ENCODE measurements at regions not wholly inside any gene's neighbourhood (a gene's known extent, or its start where the extent isn't known, plus 50 kb on each side); places are given as distances from the start of the nearest gene placed in this dataset.

DNA sequence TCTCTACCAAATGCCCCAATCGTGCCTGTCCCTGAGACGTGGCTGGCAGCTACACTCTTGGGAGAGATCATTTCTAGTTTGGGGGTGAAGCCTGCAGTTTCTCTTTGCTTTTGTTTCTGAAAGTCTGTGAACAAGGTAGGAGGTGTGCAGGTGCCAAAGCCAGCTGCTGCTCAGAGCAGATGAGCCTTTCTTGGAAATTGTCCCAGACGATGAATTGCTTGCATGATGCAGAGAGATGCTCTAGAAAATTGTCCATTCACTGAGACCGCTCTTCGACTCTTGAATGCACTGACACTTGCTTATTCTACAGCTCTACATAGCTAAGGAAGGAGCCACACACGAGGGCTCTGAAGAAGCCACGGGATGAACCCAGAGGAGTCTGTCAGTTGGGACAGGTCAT lies 225.6 kb upstream of the E2F8 start:
- H4K8ac ChIP-seq (ENCODE audit: low read depth, low read length) = no peak overlapping the region
- H3K14ac ChIP-seq (ENCODE audit: low read length) = no peak overlapping the region
- no CpG with 5 or more reads among the region's 7 CpGs for WGBS, 2 donors (ENCODE audit: extremely low coverage in 2 of 2, insufficient read length in 2 of 2, insufficient replicate concordance in 1 of 2)
- H3K23ac ChIP-seq (ENCODE audit: low read depth, low read length, poor library complexity) = no peak overlapping the region
- no peak overlapping the region for H2BK15ac ChIP-seq (ENCODE audit: low read length)
- H4K91ac ChIP-seq (ENCODE audit: low read depth, low read length, poor library complexity) = no peak overlapping the region
- no peak overlapping the region for H2BK120ac ChIP-seq (ENCODE audit: low read depth, low read length)
- peaks cover 2 to 3% of the 10 kb centered on the region in 2 donors for H3K4me1 ChIP-seq (ENCODE audit: control insufficient read depth in 2 of 2, insufficient read depth in 1 of 2, low read depth in 1 of 2, low read length in 2 of 2)
- H3K36me3 ChIP-seq (replicated peaks in 1 of 2; ENCODE audit: control insufficient read depth in 2 of 2, insufficient read depth in 2 of 2, low read length in 2 of 2) = no peaks in the 10 kb centered on the region
- no peaks in the 10 kb centered on the region for H3K9me3 ChIP-seq (replicated peaks in 1 of 2; ENCODE audit: control insufficient read depth in 2 of 2, insufficient read depth in 1 of 2, low read depth in 1 of 2, low read length in 2 of 2)
- no peak overlapping the region for H3K4me3 ChIP-seq (ENCODE audit: low read length in 2 of 2)
- H3K27me3 ChIP-seq (ENCODE audit: control insufficient read depth in 3 of 3, insufficient read depth in 3 of 3, low read depth in 1 of 3, low read length in 3 of 3) = no peaks in the 10 kb centered on the region
- H3K4me2 ChIP-seq (ENCODE audit: insufficient read depth, low read length, poor library complexity, severe bottlenecking) = no peak overlapping the region
- H3K4ac ChIP-seq (ENCODE audit: low read length) = no peak overlapping the region
- no peak overlapping the region for H3K27ac ChIP-seq (replicated peaks; ENCODE audit: low read length)
- H2BK5ac ChIP-seq (ENCODE audit: low read length) = no peak overlapping the region
- no peak overlapping the region for H2AFZ ChIP-seq (ENCODE audit: low read length)
- no peaks in the 10 kb centered on the region for H3K79me1 ChIP-seq (ENCODE audit: low read depth, low read length)
- no peak overlapping the region for H2AK5ac ChIP-seq (ENCODE audit: low read depth, low read length)
- no peak for DNase-seq (ENCODE audit: low spot score)
- no peak overlapping the region for H3K9ac ChIP-seq (ENCODE audit: low read depth, low read length, poor library complexity)
- no peak overlapping the region for H3K18ac ChIP-seq (ENCODE audit: low read length)
- no peak overlapping the region for H2BK12ac ChIP-seq (ENCODE audit: low read length)

GRCh38 chr11:19463976-19464375 lies 223.2 kb upstream of the E2F8 start:
- H3K4ac ChIP-seq (ENCODE audit: low read length) = no peak overlapping the region
- peaks cover 2 to 5% of the 10 kb centered on the region in 2 donors for H3K4me1 ChIP-seq (ENCODE audit: control insufficient read depth in 2 of 2, insufficient read depth in 1 of 2, low read depth in 1 of 2, low read length in 2 of 2)
- H3K9ac ChIP-seq (ENCODE audit: low read depth, low read length, poor library complexity) = no peak overlapping the region
- H2BK120ac ChIP-seq (ENCODE audit: low read depth, low read length) = no peak overlapping the region
- no peak overlapping the region for H3K14ac ChIP-seq (ENCODE audit: low read length)
- H3K4me2 ChIP-seq (ENCODE audit: insufficient read depth, low read length, poor library complexity, severe bottlenecking) = no peak overlapping the region
- DNase-seq (ENCODE audit: low spot score) = no peak
- H4K91ac ChIP-seq (ENCODE audit: low read depth, low read length, poor library complexity) = no peak overlapping the region
- no peak overlapping the region for H3K23ac ChIP-seq (ENCODE audit: low read depth, low read length, poor library complexity)
- H2AK5ac ChIP-seq (ENCODE audit: low read depth, low read length) = no peak overlapping the region
- H2BK5ac ChIP-seq (ENCODE audit: low read length) = no peak overlapping the region
- no peak overlapping the region for H2BK12ac ChIP-seq (ENCODE audit: low read length)
- H3K4me3 ChIP-seq (ENCODE audit: low read length in 2 of 2) = no peak overlapping the region
- H3K27me3 ChIP-seq (ENCODE audit: control insufficient read depth in 3 of 3, insufficient read depth in 3 of 3, low read depth in 1 of 3, low read length in 3 of 3) = no peaks in the 10 kb centered on the region
- no CpG with 5 or more reads among the region's 7 CpGs for WGBS, 2 donors (ENCODE audit: extremely low coverage in 2 of 2, insufficient read length in 2 of 2, insufficient replicate concordance in 1 of 2)
- H4K8ac ChIP-seq (ENCODE audit: low read depth, low read length) = no peak overlapping the region
- H2BK15ac ChIP-seq (ENCODE audit: low read length) = no peak overlapping the region
- no peaks in the 10 kb centered on the region for H3K36me3 ChIP-seq (replicated peaks in 1 of 2; ENCODE audit: control insufficient read depth in 2 of 2, insufficient read depth in 2 of 2, low read length in 2 of 2)
- H2AFZ ChIP-seq (ENCODE audit: low read length) = peak overlapping the region; percentile 17
- no peaks in the 10 kb centered on the region for H3K9me3 ChIP-seq (replicated peaks in 1 of 2; ENCODE audit: control insufficient read depth in 2 of 2, insufficient read depth in 1 of 2, low read depth in 1 of 2, low read length in 2 of 2)
- no peak overlapping the region for H3K18ac ChIP-seq (ENCODE audit: low read length)
- no peak overlapping the region for H3K27ac ChIP-seq (replicated peaks; ENCODE audit: low read length)
- no peaks in the 10 kb centered on the region for H3K79me1 ChIP-seq (ENCODE audit: low read depth, low read length)

GRCh38 chr11:19460718-19461405 lies 220.1 kb upstream of the E2F8 start:
- Histone ChIP-seq H2BK120ac (ENCODE audit: low read depth, low read length) (no peak overlapping the region), H3K4me2 (ENCODE audit: insufficient read depth, low read length, poor library complexity, severe bottlenecking) (no peak overlapping the region), H2BK15ac (ENCODE audit: low read length) (no peak overlapping the region), H3K27ac (replicated peaks; ENCODE audit: low read length) (no peak overlapping the region), H4K91ac (ENCODE audit: low read depth, low read length, poor library complexity) (no peak overlapping the region), H3K79me1 (ENCODE audit: low read depth, low read length) (no peaks in the 10 kb centered on the region), H3K4me1 (ENCODE audit: control insufficient read depth in 2 of 2, insufficient read depth in 1 of 2, low read depth in 1 of 2, low read length in 2 of 2) (peaks cover 10 to 27% of the 10 kb centered on the region in 2 donors), H3K9ac (ENCODE audit: low read depth, low read length, poor library complexity) (no peak overlapping the region), H4K8ac (ENCODE audit: low read depth, low read length) (no peak overlapping the region), H3K4me3 (ENCODE audit: low read length in 2 of 2) (no peak overlapping the region), H3K23ac (ENCODE audit: low read depth, low read length, poor library complexity) (no peak overlapping the region), H3K4ac (ENCODE audit: low read length) (no peak overlapping the region), H3K27me3 (ENCODE audit: control insufficient read depth in 3 of 3, insufficient read depth in 3 of 3, low read depth in 1 of 3, low read length in 3 of 3) (no peaks in the 10 kb centered on the region), H3K36me3 (replicated peaks in 1 of 2; ENCODE audit: control insufficient read depth in 2 of 2, insufficient read depth in 2 of 2, low read length in 2 of 2) (no peaks in the 10 kb centered on the region), H2AK5ac (ENCODE audit: low read depth, low read length) (no peak overlapping the region), H2AFZ (ENCODE audit: low read length) (no peak overlapping the region), H3K18ac (ENCODE audit: low read length) (no peak overlapping the region), H2BK5ac (ENCODE audit: low read length) (no peak overlapping the region), H2BK12ac (ENCODE audit: low read length) (no peak overlapping the region), H3K9me3 (replicated peaks in 1 of 2; ENCODE audit: control insufficient read depth in 2 of 2, insufficient read depth in 1 of 2, low read depth in 1 of 2, low read length in 2 of 2) (no peaks in the 10 kb centered on the region), H3K14ac (ENCODE audit: low read length) (no peak overlapping the region)
- DNase-seq (ENCODE audit: low spot score) = no peak
- no CpG with 5 or more reads among the region's 6 CpGs for WGBS, 2 donors (ENCODE audit: extremely low coverage in 2 of 2, insufficient read length in 2 of 2, insufficient replicate concordance in 1 of 2)

DNA sequence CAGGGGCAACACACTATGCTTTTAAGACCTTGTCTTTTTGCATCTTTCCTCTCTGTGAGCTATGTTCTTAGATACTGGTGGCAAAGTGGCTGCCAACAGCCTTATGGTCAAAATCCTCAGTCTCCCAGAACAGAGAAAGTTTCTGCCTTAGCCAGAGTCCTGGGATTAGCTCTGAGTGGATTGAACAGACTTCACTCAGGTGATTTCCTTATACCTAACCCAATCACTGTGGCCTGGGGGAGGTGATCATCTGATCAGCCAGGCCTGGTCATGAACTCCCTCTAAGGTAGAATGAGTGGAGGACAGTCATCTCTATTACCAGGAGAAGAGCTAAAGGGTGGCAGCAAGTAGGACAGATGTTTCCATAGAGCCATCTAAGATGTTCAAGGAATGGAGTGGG lies 218.5 kb upstream of the E2F8 start:
- H3K36me3 ChIP-seq (replicated peaks in 1 of 2; ENCODE audit: control insufficient read depth in 2 of 2, insufficient read depth in 2 of 2, low read length in 2 of 2) = no peaks in the 10 kb centered on the region
- H2AFZ ChIP-seq (ENCODE audit: low read length) = no peak overlapping the region
- no peak overlapping the region for H3K18ac ChIP-seq (ENCODE audit: low read length)
- no peak overlapping the region for H3K4ac ChIP-seq (ENCODE audit: low read length)
- no peaks in the 10 kb centered on the region for H3K79me1 ChIP-seq (ENCODE audit: low read depth, low read length)
- no peak overlapping the region for H2BK15ac ChIP-seq (ENCODE audit: low read length)
- no peak for DNase-seq (ENCODE audit: low spot score)
- no peak overlapping the region for H3K27ac ChIP-seq (replicated peaks; ENCODE audit: low read length)
- H3K27me3 ChIP-seq (ENCODE audit: control insufficient read depth in 3 of 3, insufficient read depth in 3 of 3, low read depth in 1 of 3, low read length in 3 of 3) = no peaks in the 10 kb centered on the region
- H4K8ac ChIP-seq (ENCODE audit: low read depth, low read length) = no peak overlapping the region
- H3K9ac ChIP-seq (ENCODE audit: low read depth, low read length, poor library complexity) = no peak overlapping the region
- H2AK5ac ChIP-seq (ENCODE audit: low read depth, low read length) = no peak overlapping the region
- H3K14ac ChIP-seq (ENCODE audit: low read length) = no peak overlapping the region
- no peaks in the 10 kb centered on the region for H3K9me3 ChIP-seq (replicated peaks in 1 of 2; ENCODE audit: control insufficient read depth in 2 of 2, insufficient read depth in 1 of 2, low read depth in 1 of 2, low read length in 2 of 2)
- H2BK120ac ChIP-seq (ENCODE audit: low read depth, low read length) = no peak overlapping the region
- H3K4me1 ChIP-seq (ENCODE audit: control insufficient read depth in 2 of 2, insufficient read depth in 1 of 2, low read depth in 1 of 2, low read length in 2 of 2) = peaks cover 13 to 36% of the 10 kb centered on the region in 2 donors
- H2BK5ac ChIP-seq (ENCODE audit: low read length) = no peak overlapping the region
- H3K4me2 ChIP-seq (ENCODE audit: insufficient read depth, low read length, poor library complexity, severe bottlenecking) = no peak overlapping the region
- no peak overlapping the region for H4K91ac ChIP-seq (ENCODE audit: low read depth, low read length, poor library complexity)
- no peak overlapping the region for H3K4me3 ChIP-seq (ENCODE audit: low read length in 2 of 2)
- no peak overlapping the region for H3K23ac ChIP-seq (ENCODE audit: low read depth, low read length, poor library complexity)
- H2BK12ac ChIP-seq (ENCODE audit: low read length) = no peak overlapping the region

Measured in neuronal stem cell (in vitro differentiated cells).